Right ventricle myocardium inferior (tissue), 1 donor: ENCODE measurements at regions not wholly inside any gene's neighbourhood (a gene's known extent, or its start where the extent isn't known, plus 50 kb on each side); places are given as distances from the start of the nearest gene placed in this dataset.

ENCODE experiments used
- ATAC-seq: fragments of 200-7000 bp; cut with Tn5 transposase; one replicate; pipeline ENCODE4 v1.9.1; 2020; ENCODE audit warnings: mild to moderate bottlenecking, moderate library complexity
- DNase-seq: peaks from one replicate; pipeline ENCODE4 v3.0.0; 2021; ENCODE audit errors: missing footprints
- intact Hi-C: fragments of 100-400 bp; cut with DNase I; formaldehyde crosslinking; loops from one replicate; pipeline ENCODE4 v1.11.0; 2022
- donor health status: DM: no; HTN: yes; CAD: no; lungs with severe emphysema.

DNA sequence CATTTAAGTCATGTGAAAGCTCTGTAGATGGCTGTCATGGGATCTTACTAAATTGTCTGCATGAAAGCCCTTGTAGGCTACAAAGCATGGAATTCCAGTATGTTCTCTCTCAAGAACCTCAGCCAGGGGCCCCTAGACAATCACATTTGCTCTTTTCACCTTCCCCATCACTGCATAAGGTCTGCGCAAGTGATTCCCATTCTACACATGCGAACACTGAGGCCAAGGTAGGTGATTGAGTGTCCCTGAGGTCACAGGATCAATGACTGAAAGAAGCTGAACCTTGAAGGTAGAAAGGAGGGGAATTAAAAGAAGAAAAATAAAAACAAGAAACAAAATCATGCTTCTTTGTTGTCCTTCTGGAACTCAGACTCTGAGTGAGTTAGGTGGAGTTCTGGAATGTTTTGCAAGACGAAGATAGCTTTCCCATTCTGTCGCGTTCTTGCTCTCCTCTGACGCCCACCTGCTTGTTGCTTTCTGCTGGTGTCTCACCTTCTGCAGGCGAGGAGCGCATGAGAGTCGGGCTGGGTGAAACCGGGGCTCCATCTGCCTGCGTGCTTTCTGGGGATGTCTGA is 79.9 kb downstream of the SPRING1 start:
- intact Hi-C loops, result no loop called here
- peak; percentile 4 for ATAC-seq

DNA sequence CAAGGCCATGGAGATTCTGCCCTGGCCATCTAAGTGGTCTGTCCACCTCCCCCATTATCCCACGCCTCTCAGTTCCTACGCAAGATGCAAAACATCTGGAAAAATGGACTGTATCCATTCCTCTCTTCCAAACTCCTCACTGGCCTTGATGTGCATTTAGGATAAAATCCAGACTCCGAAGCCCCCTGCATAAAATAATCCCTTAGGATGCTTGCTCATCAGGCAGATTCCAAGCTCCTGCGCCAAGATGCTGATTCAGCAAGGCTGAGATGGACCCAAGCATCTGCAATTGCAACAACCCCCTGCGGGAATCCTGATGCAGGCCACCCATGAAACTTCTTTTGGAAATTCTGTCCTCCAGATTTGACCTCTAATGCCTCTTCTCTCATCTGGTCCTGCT is 81.6 kb downstream of the SPRING1 start:
- ATAC-seq, result no peak
- intact Hi-C loops, result no loop called here
- DNase-seq, result no peak

More for the DNA sequence above, 79.9 kb downstream of the SPRING1 start:
- DNase-seq, result no peak

GRCh38 chr12:116654226-116654743 is 83.6 kb downstream of the SPRING1 start:
- DNase-seq (no peak), ATAC-seq (no peak)
- intact Hi-C loops, result no loop called here

DNA sequence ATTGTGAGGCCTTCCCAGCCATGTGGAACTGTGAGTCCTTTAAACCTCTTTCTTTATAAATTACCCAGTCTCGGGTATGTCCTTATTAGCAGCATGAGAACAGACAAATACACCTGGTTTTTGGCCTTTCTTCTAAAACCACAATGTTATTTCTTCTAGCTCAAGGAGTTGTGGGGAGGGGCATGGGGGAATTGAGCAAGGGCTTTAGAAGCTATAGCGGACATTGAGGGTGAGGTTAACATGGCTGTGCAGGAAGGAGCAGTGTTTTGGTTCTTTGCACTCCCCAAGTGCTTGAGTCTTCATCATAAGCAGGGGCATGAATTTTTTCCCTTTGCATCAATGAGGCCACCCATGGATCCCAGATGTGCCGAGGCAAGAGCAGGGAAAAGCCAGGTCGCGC is 86.8 kb downstream of the SPRING1 start:
- no peak for DNase-seq
- intact Hi-C loops, result no loop called here
- ATAC-seq, result no peak

DNA sequence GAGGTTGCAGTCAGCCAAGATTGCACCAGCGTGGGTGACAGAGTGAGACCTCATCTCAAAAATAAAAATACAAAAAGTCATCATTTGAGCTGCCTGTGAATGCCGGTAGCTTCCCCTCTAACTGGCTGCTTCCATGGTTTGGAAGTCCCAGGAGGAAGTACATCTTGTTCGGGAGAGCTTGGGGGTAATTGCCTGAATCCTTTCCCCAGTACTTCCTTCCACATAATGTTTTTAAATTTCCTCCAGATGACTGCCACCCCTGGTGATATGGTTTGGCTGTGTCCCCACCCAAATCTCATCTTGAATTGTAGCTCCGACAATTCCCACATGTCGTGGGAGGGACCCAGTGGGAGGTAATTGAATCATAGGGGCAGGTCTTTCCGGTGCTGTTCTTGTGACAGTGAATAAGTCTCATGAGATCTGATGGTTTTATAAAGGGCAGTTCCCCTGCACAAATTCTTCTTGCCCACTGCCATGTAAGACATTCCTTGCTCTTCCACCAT is 87.2 kb downstream of the SPRING1 start:
- intact Hi-C loops, result no loop called here
- no peak for DNase-seq
- no peak for ATAC-seq

GRCh38 chr12:116650062-116650461 is 87.8 kb downstream of the SPRING1 start:
- intact Hi-C loops, result no loop called here
- ATAC-seq (no peak), DNase-seq (no peak)

DNA sequence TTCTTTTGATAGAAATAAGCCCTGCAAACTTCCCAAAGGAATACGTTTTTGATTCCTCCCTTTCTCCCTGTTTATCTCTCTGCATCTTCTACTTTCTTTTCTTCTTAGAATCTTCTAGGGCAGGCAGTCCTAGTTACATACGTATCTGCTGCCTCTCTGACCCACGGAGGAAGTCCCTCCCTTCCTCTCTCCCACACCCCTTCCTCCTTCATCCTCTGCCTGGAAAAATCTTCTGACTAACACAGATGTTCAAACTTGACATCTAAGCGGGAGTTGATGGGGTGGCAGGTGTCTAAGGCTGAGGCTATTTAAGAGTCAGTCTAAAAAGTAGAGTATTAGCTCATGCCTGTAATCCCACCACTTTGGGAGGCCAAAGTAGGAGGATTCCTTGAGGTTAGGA is 88.6 kb downstream of the MAP1LC3B2 start:
- intact Hi-C loops, result no loop called here
- DNase-seq, result no peak
- ATAC-seq, result no peak

- intact Hi-C loops, result no loop called here
- DNase-seq (no peak), ATAC-seq (no peak)
Measured at GRCh38 chr12:116646901-116647300, 87.7 kb downstream of the MAP1LC3B2 start.

DNA sequence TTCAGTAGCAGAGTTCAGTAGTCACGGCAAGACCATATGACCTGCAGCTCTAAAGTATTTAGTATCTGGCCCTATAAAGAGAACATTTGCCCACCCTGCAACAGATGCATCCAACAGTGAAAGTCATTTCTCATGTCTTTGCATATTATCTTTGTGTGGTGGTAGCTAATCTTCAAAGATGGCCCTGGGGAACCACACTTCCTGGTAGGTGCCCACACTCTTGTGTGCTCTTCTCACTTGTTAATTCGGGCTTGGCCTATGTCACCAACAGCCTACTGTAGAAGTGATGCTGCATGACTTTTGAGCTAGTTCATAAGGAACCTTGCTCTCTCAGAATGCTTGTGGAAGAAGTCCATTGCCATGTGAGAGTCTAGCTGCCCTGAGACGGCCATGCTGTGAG is 85.6 kb downstream of the MAP1LC3B2 start:
- ATAC-seq, result no peak
- DNase-seq, result no peak
- intact Hi-C loops, result no loop called here

DNA sequence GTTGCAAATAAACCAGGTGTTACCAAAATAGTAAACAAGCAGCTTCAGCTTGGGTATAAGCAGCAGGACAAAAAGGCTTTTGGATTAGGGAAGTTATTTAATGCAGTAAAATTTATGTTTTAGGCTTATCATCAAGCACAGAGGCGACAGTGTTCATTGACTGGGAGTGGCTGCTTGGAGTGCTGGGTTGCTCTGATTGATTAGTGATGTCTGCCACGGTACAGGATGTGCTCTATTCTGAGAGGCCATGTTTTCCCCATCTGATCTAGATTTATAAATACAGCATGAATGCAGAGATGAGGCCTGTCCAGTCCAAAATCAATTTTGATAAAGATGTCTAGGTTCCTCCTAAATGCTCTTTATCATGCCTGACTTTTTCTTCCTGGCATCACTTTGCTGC is 83.5 kb downstream of the MAP1LC3B2 start:
- no peak for ATAC-seq
- intact Hi-C loops, result no loop called here
- DNase-seq, result no peak

- intact Hi-C loops, result no loop called here
- ATAC-seq (no peak), DNase-seq (no peak)
Measured at GRCh38 chr12:116642106-116642505, 82.9 kb downstream of the MAP1LC3B2 start.

- ATAC-seq (no peak), DNase-seq (no peak)
- intact Hi-C loops, result no loop called here
Measured at GRCh38 chr12:116640281-116640680, 81.1 kb downstream of the MAP1LC3B2 start.

DNA sequence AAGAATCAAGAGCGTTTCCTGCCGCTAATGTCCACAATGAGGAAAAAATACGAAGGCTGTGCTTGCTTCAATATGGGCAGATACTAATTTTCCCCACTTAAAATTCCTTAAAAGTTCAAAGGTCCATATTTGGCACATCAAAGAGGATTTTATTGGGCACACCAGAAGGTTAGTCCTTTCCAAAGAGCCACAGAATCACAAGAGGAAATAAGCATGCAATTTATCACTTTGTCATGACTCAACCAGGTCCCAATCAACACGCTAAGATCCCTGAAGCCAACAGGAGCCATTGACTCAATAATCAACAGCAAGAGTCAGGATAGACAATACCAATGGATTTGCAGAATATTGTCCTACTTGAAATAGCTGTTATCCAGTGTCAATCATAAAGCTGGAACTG is 80.6 kb downstream of the MAP1LC3B2 start:
- DNase-seq (no peak), ATAC-seq (no peak)
- intact Hi-C loops, result no loop called here

DNA sequence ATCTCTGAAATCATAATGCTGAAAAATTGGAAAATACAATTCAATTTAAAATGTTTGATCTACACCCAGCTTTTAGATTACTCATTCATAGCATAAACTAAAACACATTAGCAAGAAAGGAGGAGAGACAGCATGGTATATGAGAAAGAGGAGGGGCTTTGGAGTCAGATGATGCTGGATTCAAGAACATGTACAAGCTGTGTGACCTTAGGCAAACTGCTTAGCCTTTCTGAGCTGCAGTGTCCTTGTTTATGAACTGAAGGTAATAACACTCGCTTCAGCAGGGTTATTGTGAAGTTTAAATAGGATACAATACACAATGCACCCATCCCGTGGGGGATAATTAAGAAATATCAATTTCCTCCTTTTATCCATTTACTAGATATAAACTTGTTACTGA is 79.2 kb downstream of the MAP1LC3B2 start:
- ATAC-seq, result no peak
- DNase-seq, result no peak
- intact Hi-C loops, result no loop called here

DNA sequence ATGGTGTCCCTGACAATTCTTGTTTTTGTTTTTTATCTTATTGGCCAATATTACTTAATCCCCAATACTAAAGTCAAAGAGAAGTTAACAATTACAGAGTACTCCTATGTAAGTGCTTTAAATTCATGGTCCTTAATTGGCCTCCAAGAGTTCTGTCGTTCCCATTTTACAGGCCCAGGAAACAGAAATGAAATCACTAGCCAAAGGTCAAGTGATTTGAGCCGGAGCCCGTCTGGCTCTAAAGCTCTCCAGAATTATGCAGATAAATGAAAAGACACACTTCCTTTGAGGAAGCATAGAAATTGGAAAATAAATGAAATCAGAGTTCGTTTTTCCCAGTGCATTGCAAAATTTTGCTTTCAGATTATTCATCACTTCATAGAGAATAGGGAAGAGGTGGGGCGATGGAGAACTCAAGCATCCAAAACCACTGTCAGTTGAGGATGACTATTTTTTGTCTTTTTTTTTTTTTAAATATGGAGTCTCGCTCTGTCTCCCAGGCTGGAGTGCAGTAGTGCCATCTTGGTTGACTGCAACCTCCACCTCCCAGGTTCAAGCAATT is 78.5 kb downstream of the MAP1LC3B2 start:
- ATAC-seq (no peak), DNase-seq (no peak)
- intact Hi-C loops, result no loop called here

DNA sequence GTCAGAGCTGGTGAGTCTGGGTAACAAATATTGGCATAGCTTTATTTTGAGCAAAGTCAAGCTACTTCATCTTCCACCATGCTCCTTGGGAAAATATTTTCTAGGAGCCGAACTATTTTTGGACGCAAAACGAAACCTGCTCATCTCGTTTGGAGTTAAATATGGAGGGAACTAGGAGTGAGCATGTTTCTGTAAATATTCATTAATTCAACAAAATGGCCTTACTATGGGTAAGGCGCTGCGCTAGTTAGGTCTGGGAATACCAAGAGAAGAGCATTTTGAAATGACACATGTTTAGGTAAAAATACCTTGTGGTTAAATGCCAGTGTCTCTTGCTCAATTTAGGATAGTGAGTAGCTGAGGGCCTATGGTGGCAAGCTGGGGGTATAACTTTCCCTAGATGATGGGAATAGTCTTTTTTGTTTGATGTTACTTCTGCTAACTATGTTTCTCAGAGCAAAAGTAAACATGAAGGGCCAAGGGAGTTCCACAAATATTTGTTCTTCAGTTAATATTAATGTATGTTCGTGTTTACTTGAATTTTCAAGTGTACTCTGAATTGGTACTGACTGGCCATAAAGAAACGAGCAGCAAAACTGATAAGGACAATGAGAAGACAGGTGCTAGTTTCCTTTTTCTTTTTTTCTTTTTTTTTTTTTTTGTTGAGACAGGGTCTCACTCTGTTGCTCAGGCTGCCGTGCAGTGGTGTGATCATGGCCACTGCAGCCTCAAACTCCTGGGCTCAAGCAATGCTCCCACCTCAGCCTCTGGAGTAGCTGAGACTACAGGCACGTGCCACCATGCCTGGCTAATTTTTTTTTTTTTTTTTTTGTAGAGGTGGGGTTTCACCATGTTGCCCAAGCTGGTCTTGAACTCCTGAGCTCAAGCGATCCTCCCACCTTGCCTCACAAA is 77.7 kb downstream of the MAP1LC3B2 start:
- intact Hi-C loops, result no loop called here
- ATAC-seq, result no peak
- no peak for DNase-seq

- ATAC-seq (peak; percentile 50), DNase-seq (no peak)
- intact Hi-C loops, result no loop called here
Measured at GRCh38 chr12:116635487-116635886, 76.3 kb downstream of the MAP1LC3B2 start.

DNA sequence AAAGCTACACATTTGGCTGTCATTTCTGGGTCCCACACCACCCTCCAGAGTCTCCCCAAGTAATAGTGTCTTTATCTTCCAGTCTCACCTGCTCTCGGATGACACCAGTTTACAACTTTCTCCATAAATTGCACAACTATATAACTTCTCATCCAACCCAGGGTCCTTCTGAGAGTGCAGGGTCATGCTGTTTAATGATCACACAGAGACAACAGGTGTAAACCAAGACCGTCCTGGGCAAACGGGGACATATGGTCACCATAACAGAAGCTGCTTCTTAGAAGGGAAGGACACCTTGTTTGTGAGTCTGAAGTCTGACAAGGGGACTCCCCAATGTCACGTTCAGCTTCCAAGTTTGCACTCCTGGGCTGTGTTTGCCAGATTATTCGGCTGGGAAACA is 74.3 kb downstream of the MAP1LC3B2 start:
- ATAC-seq, result no peak
- DNase-seq, result no peak
- intact Hi-C loops, result no loop called here

- ATAC-seq, result no peak
- intact Hi-C loops, result no loop called here
Measured at GRCh38 chr12:116631619-116632018, 72.4 kb downstream of the MAP1LC3B2 start.

DNA sequence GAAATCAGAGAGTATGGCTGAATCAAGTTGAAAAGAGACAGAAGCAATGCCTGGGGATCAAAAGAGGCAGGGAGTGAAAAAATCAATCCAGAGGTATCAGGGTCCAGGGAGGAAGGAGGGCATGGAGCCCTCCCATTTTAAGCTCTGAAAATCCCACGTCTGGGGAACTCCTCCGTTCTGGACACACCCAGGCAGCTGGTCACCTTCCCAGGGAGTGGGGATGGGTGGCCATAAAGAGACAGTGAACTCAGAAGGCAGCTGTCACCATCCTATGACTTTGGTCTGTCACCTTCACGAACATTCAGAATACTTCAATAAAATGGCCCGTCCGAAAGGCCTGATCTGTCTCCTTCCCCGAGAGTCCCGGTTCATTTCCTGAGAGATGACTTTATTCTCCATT is 71.6 kb downstream of the MAP1LC3B2 start:
- DNase-seq (no peak), ATAC-seq (no peak)
- intact Hi-C loops, result no loop called here

More at GRCh38 chr12:116631619-116632018, 72.4 kb downstream of the MAP1LC3B2 start:
- DNase-seq, result no peak
